IPS-NIHi7 (cell line): ENCODE measurements at regions not wholly inside any gene's neighbourhood (a gene's known extent, or its start where the extent isn't known, plus 50 kb on each side); places are given as distances from the start of the nearest gene placed in this dataset.

Experiments
- DNase-seq: peaks from one replicate; pipeline ENCODE4 v3.0.0; 2012; ENCODE audit warnings: mixed read lengths; ENCODE audit errors: extremely low spot score

- DNase-seq = no peak
These were observed 68.3 kb upstream of the EDN1 start for GRCh38 chr6:12221856-12222255.

GRCh38 chr6:12222405-12223366 is 67.5 kb upstream of the EDN1 start:
- no peak for DNase-seq

GRCh38 chr6:12223383-12223782 is 66.8 kb upstream of the EDN1 start:
- no peak for DNase-seq

- DNase-seq = no peak
These were observed 65.9 kb upstream of the EDN1 start for GRCh38 chr6:12224251-12224650.

GRCh38 chr6:12228447-12229146 is 61.6 kb upstream of the EDN1 start:
- no peak for DNase-seq

GRCh38 chr6:12229332-12229731 is 60.8 kb upstream of the EDN1 start:
- DNase-seq = no peak

GRCh38 chr6:12230523-12230922 is 59.6 kb upstream of the EDN1 start:
- no peak for DNase-seq

- no peak for DNase-seq
These were observed 57.8 kb upstream of the EDN1 start for GRCh38 chr6:12232339-12232738.

GRCh38 chr6:12232821-12233220 is 57.3 kb upstream of the EDN1 start:
- DNase-seq = no peak

- DNase-seq = peak; percentile 55
These were observed 56.2 kb upstream of the EDN1 start for GRCh38 chr6:12233693-12234571.

- no peak for DNase-seq
These were observed 54.8 kb upstream of the EDN1 start for GRCh38 chr6:12235341-12235740.

- no peak for DNase-seq
These were observed 51.9 kb upstream of the EDN1 start for GRCh38 chr6:12238219-12238618.
